PC-3 (cell line): ENCODE measurements at regions not wholly inside any gene's neighbourhood (a gene's known extent, or its start where the extent isn't known, plus 50 kb on each side); places are given as distances from the start of the nearest gene placed in this dataset.

Experiments
- EZH2 ChIP-seq: fragments of 300-600 bp; sonication (generic); IDR thresholded peaks from one replicate; pipeline ENCODE4 v1.6.1; 2017; ENCODE audit warnings: antibody characterized with exemption, mild to moderate bottlenecking, low read length; ENCODE audit not compliant: unreplicated experiment
- TF ChIP-seq, protein P1 (sequence below): fragments of 300-600 bp; sonication (generic); conservative IDR thresholded peaks from 2 replicates; pipeline ENCODE4 v1.5.1; 2017; ENCODE audit warnings: antibody characterized with exemption, low read depth, mild to moderate bottlenecking, low read length

- TF ChIP-seq, protein P1, sequence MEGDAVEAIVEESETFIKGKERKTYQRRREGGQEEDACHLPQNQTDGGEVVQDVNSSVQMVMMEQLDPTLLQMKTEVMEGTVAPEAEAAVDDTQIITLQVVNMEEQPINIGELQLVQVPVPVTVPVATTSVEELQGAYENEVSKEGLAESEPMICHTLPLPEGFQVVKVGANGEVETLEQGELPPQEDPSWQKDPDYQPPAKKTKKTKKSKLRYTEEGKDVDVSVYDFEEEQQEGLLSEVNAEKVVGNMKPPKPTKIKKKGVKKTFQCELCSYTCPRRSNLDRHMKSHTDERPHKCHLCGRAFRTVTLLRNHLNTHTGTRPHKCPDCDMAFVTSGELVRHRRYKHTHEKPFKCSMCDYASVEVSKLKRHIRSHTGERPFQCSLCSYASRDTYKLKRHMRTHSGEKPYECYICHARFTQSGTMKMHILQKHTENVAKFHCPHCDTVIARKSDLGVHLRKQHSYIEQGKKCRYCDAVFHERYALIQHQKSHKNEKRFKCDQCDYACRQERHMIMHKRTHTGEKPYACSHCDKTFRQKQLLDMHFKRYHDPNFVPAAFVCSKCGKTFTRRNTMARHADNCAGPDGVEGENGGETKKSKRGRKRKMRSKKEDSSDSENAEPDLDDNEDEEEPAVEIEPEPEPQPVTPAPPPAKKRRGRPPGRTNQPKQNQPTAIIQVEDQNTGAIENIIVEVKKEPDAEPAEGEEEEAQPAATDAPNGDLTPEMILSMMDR: no peak
- TF ChIP-seq EZH2: no peak
Measured at GRCh38 chrX:44667771-44668170, 125.1 kb upstream of the FUNDC1 start.
